ENCODE measurements at regions not wholly inside any gene's neighbourhood (a gene's known extent, or its start where the extent isn't known, plus 50 kb on each side); places are given as distances from the start of the nearest gene placed in this dataset.

DNA sequence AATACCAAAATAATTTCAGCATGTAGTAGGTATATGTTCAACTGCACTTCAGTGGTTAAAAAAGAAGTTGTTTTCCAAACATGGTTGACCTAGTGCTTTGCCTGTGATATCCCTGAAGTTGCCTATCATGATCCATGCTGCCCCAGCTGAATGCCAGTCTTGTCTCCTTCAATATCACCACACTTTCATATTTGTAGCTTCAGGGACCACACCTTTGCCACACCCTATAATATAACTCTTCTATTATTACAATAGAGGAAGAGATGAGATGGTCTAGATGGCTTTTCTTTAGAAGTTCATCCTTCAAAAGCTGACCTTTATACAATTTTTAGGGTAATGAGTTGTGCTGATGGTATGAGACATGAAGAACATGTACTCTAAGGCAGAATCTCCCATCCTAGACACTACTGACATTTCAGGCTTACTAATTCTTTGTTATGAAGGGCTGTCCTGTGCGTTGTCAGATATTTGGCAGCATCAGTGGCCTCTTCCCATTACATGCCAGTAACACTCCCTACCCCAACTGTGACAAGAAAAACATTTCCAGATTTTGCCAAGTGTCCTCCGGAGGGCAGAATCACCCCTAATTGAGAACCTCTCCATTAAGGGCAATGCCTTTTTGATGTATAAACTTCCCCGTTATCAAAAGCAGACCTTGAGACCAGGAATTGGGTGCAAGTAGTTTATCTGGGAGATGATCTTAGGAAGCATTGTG is 76.2 kb upstream of the PLCL2 start:
- DNase-seq (ENCODE audit: low read depth in 3 of 3): no peak

DNA sequence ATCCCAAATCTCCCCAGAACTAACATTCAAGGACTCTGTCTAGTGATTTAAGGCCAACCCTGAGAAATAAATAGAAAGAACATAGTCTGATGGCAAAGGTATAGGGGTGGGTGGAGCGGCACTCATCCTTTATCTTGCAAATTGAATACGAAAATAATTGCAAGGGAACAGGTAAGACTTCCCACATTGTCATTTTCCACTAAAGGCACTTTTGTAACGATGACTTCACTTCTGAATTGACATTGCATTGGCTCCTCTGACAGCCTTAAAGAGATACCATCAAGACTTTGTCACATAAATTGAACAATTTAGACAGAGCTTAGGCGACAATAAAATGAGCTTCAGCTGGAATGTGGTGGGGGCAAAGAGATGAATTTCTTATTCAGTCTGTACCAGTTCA is 75.3 kb upstream of the PLCL2 start:
- no peak for DNase-seq (ENCODE audit: low read depth in 3 of 3)

DNA sequence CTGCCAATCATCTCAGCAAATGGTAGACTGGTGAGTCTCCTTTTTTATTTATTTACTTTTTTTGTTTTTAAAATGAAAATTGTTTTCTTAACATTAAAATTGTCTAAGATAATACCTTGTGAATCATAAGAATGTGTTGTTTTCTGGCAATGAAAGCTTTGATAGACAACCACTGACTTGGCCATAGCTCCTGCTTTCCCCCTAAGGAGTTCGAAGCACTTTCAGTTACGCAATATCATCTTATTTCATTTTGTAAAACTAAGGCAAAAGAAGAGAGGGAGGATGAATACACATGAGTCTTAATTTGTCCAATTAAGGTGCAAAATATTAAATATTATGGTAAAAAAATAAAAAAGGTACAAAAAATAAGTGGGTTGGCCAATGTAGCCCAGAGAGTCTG is 74.8 kb upstream of the PLCL2 start:
- DNase-seq (ENCODE audit: low read depth in 3 of 3): no peak

DNA sequence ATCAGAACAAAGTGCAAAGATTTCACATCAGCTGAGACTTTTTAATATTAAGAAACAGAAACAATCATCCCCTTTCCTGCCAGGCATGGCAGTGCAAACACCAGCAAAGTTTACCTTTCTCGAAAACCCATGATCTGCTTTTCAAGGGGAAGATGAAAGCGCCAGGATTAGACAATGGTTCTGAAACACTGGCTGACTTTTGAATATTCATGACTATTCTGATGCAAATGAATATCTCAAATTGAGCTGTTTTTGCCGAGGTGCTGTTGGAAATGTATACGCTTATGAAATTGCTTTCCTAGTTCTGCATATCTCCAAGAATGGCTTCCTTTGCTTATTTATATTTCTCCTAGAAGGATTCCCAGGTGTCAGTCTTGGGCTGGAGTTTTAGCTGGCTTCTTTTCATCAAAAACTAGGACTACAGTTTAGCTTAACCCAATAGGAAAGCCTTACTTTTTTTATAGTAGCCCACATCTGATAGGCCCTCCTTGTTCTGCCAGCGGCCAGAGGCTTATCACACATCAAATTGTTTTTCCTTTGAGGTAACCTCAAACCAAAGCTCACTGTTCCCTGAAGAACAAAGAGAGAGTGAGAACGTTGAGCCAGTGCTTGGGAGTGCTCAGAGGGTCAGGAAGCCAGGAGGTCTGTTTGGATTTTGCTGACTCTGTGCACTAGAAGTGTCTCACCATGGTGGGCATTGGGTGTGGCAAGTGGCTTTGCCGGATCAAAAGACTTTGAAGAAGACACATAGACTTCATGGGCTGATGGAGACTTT is 74.0 kb upstream of the PLCL2 start:
- no peak for DNase-seq (ENCODE audit: low read depth in 3 of 3)

DNA sequence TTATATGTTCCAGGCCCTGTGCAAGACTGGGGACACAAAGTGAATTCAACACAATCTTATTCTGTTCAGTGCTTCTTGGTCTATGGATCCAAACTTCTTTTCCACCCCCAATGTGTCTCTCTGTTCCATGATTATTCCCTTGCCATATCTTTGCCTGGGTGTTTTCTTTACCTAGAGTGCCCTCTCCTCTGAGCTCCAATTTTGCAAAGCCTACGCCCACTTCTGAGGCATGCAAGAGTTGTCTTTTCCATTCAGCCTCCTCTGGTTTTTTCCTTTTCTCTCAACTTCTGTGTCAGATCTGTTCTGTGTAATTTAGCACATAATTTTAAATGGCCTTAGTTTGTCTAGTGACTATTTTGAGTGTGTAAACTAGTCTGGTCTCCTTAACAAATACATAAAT is 72.8 kb upstream of the PLCL2 start:
- no peak for DNase-seq (ENCODE audit: low read depth in 3 of 3)

DNA sequence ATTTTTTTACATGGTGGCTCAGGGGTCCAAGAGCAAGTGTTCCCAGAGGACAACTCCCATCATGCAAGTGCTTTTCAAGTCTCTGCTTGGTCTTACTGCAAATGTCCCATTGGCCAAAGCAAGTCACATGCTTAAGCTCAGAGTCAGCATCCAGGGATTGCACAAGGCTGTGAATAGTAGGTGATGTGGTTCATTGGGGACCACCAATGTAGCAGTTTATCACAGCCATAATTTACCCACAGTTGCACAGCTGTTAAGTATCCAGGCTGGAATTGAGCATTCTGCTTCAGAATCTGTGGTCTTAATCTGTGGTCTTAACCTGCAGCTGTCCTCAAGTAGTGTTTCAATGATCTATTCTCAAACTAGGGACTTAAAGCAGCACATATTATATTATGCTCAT is 71.4 kb upstream of the PLCL2 start:
- no peak for DNase-seq (ENCODE audit: low read depth in 3 of 3)

DNA sequence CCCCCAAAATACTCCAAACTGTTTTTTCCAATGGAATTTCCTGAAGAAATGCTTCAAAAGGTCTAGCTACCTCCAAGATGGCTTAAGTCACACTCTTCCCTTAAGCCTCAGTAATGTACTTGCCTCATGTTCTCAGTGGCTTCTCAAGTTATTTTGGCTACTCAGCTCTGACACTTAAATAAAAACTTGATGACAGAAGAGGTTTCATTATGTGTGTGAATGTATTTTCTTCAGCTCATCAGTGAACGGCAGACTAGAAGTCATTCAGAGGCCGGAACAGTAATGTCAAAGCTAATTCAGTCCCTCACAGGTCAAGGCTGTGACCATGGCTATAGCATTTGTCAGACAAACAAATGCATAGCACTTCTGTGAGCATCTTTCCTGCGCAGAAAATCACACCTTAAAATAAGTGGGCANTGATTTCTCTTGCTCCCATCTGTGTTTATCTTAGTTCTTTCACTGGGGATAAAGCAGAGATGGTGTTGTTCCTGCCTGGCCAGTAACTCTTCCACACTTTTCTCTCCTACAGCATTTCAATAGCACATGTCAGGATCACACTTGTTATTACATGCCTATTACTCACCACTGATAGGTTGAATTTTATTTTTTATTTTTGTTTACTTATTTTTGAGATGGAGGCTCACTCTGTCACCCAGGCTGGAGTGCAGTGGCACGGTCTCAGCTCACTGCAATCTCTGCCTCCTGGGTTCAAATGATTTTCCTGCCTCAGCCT is 68.5 kb upstream of the PLCL2 start:
- DNase-seq (ENCODE audit: low read depth in 3 of 3): no peak

DNA sequence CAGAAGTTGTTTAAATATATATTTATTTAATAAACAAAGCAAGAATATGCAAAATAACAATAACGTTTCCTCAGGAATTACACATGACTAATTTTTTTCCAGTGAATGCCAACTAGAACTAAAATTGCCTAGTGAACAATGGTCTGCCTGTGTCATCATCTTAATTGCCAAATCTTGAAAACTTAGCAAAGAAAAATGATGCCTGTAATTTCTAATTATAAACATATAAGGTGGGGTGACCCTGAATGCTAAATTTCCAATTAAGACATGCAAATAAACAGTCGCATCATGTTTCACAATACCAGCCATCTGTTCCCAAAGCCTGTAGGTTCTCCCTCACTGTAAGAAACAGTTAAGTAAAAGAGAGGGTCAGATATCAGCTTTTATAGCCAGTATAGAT is 67.6 kb upstream of the PLCL2 start:
- no peak for DNase-seq (ENCODE audit: low read depth in 3 of 3)

DNA sequence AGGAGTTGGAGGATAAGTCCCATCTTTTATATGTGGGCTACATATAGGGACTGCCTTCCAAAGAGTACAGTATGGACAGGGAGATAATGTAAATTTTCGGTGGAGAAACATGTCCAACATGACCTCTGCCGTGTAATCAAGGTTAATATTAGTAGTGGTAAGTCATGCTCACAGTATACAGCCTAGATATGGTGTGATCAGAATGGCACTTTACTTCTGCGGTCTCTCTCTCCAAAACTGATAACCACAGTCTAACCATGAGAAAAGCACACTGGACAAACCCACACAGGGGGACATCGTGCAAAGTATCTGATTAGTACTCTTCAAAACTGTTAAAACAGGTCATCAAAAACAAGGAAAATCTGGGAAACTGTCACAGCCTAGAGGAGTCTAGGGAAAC is 66.6 kb upstream of the PLCL2 start:
- no peak for DNase-seq (ENCODE audit: low read depth in 3 of 3)

DNA sequence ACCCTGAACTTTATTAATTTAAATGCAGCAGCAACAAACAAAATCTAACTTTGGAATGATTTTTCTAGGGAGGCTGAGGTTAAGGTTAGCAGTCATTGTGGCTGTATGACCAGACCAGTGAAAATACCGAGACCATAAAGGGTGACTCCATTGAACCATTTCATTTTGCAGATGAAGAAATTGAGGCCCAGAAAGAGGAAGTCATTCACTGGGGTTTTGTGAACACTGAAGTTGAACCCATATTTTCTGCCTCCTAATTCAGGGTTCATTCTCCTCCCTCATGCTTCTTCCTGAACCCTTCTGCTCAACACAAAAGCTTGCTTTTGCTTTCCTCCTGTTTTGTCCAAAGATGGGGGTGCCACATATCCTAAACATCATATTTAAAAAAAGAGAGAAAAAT is 65.8 kb upstream of the PLCL2 start:
- no peak for DNase-seq (ENCODE audit: low read depth in 3 of 3)

DNA sequence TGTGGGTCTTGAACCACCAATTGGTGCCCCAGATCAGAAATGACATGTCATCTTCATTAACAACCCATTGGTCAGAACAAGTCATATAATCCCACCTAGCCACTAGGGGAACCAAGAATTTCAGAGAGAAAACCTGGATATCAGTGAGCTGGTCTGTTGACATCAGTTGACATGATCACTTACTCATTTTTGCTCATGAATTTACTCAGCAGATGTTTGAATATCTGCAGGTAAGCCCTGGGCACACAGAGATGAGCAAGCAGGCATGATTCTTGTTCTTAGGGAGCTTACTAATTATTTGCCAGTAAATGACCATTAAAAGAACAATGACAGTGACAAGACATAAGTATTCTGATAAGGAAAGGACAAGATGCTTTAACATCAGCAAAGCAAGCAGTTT is 64.3 kb upstream of the PLCL2 start:
- no peak for DNase-seq (ENCODE audit: low read depth in 3 of 3)

DNA sequence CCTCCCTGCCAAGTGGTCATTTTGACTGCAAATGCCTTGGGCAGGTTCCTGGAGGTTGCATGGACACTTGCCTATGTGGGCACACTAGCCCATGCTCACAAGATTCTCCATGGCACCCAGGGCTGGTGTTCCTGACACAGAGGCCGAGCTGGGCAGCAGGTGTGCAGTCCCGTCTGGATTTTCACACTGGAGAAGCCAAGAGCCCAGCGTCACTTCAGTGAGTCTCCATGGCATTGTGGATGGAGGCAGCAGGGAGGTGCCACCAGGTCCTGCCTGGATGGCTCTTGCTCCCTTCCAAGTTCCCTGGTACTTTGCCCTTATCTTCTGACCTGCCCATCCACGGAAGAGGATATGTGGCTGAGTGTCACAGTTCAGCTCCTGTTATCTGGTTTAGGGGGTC is 63.7 kb upstream of the PLCL2 start:
- no peak for DNase-seq (ENCODE audit: low read depth in 3 of 3)

DNA sequence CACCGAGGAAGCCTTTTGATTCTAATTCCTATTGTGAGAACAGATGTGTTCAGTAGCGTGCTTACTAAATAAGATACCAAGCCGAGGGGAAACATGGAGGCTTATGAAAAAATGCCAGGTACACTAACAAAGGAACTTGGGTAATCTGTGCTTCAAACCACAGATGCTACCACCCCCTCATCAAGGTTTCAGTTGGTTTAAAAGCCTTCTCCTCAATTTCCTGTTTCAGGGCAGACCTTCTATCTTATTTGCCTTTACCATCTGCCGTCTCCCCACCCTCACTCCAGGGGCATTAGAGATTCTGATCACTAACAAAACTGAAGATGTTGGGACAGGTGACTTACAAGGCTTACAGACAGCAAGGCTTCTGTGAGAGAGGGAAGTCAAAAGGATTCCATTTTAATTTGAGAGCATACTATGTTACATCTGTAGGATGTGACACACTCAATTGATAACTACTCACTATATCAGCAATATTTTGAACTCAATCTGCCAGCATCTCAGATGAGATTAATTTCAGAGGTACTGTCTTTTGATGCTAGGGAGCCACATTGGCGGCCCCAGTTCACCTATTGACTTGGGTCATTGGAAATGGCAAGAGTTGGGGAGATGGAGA is 60.6 kb upstream of the PLCL2 start:
- DNase-seq (ENCODE audit: low read depth in 3 of 3): no peak

DNA sequence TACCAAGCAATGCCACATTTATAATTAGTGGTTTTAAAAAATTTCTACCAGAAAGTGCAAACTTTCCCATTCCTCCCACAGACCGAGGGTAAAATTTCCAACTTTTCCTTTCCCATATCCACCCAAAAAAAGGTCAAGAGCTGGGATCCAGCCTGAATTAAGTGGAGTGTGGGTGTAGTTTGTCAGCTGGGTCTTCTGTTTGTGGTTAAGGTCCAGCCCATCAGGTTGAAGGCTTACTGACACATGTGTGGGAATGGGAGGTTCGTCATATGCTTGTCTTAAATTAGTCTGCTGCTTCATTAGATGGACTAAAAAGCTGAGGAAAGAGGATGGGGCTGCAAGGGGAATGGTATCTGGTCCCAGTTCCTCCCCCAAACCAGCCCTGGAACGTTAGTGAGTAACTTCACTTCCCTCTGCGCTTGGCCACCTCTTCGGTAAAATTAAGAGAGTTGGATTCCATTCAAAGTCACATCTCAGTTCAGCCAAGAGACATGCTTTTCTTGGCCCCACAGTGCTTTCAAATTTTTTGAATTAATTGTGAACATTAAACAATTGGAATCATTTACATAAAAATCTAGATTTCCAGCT is 59.0 kb upstream of the PLCL2 start:
- no peak for DNase-seq (ENCODE audit: low read depth in 3 of 3)

DNA sequence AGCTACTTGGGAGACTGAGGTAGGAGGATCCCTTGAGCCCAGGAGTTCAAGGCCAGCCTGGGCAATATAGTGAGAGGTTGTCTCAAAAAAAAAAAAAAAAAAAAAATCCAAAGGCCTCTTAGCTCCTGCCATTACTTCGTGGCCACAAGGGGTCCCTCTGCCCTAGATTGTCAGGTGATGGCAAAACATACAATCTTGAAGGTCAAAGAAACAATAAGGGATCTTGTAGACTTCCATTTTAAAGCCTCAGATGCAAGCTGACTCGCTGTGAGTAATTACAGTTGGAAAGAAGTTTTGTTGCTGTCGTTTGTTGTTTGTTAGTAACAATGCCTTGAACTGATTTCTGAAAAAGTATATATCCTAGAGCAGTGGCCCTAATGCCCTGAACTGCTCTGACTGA is 55.9 kb upstream of the PLCL2 start:
- peak in 2 of 3 donors; percentile 21 to 26 for DNase-seq (ENCODE audit: low read depth in 3 of 3)

DNA sequence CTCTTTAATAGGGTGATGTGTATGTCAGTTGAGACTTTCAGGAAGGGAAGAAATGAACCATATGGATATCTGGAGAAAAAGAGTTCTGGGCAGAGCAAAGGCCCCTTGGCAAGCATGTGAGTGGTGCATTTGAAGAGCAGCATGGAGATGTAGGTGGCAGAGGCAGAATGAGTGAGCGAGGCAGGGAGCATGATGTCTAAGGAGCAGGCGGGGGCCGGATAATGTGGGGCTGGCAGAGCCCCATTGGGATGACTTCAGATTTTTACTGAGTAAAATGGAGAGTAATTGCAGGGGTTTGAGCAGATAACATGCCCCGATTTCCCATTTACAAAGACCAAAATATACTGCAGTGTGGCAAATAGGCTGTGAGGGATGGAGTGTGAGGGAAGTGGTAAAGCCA is 52.9 kb upstream of the PLCL2 start:
- DNase-seq (ENCODE audit: low read depth in 3 of 3): no peak

DNA sequence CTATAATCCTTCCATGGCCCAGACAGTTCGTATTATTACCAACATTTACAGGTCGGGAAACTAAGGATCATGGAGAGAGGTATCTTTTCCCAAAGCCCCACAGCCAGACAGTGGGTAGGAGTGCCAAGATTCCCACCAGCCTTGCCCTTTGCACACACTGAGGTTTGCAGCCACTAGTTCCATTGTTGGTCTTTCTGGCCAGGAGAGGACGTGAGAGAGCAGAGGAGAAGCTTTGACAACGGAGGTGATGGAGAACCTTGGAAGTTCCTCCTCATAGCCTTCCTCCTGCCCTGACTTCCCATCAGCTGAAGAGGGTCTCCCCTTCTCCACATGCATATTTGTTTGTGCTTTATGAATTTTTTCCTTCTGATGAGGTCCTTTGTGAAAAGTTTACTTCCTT is 50.5 kb upstream of the PLCL2 start:
- DNase-seq (ENCODE audit: low read depth in 3 of 3): no peak

DNA sequence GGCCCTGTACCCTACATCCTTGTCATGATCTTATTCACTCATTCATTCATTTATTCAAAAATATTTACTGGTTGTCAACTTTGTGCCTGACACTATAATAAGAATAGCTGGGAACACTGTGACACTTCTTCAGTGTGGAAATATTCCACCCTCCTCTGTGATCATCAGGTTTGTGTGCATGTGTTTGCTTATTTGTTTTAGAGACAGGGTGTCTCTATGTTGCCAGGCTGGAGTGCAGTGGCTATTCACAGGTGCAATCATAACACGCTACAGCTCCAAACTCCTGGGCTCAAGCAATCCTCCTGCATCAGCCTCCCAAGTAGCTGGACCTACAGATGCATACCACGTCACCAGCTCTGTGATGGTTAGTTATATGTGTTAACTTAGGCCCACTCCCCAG is 50.0 kb upstream of the PLCL2 start:
- DNase-seq (ENCODE audit: low read depth in 3 of 3): no peak
